Heart right ventricle (tissue), 16 donors: ENCODE measurements at regions not wholly inside any gene's neighbourhood (a gene's known extent, or its start where the extent isn't known, plus 50 kb on each side); places are given as distances from the start of the nearest gene placed in this dataset.

ENCODE experiments used
- ATAC-seq, 8 donors: fragments of 200-7000 bp; cut with Tn5 transposase; one replicate each; pipeline ENCODE4 v1.9.1; 2020; ENCODE audit warnings: mild to moderate bottlenecking in 8 of 8, moderate library complexity in 8 of 8, moderate number of reproducible peaks in 1 of 8
- DNase-seq, 2 donors: peaks; one replicate each; pipeline ENCODE4 v3.0.0-alpha.2; 2020
- H3K27ac ChIP-seq, 10 donors: fragments of 200-600 bp; sonication (generic) in 2 of 10; one replicate each; pipeline versions ENCODE4 v1.5.0 to v1.8.0; 2020 to 2022; ENCODE audit warnings: mild to moderate bottlenecking in 3 of 10
- H3K27me3 ChIP-seq, 7 donors: fragments of 200-600 bp; one replicate each; pipeline ENCODE4 v1.8.0; 2021 to 2022; ENCODE audit warnings: mild to moderate bottlenecking in 2 of 7
- H3K36me3 ChIP-seq, 9 donors: fragments of 200-600 bp; sonication (generic) in 1 of 9; one replicate each; pipeline versions ENCODE4 v1.5.0 to v1.8.0; 2020 to 2022; ENCODE audit warnings: mild to moderate bottlenecking in 2 of 9
- H3K4me1 ChIP-seq, 9 donors: fragments of 200-600 bp; sonication (generic) in 1 of 9; one replicate each; pipeline versions ENCODE4 v1.5.0 to v1.8.0; 2020 to 2022; ENCODE audit warnings: mild to moderate bottlenecking in 4 of 9
- H3K4me3 ChIP-seq, 10 donors: fragments of 200-600 bp; sonication (generic) in 2 of 10; one replicate each; pipeline versions ENCODE4 v1.5.0 to v1.8.0; 2020 to 2022; ENCODE audit warnings: mild to moderate bottlenecking in 7 of 10, moderate library complexity in 2 of 10
- H3K9me3 ChIP-seq, 11 donors: fragments of 200-600 bp in 10 of 11; sonication (generic) in 2 of 11; one replicate each; pipeline versions ENCODE4 v1.5.0 to v1.8.0; 2013 to 2022; ENCODE audit warnings: mild to moderate bottlenecking in 2 of 11, control low read depth in 1 of 11, moderate library complexity in 1 of 11
- CTCF ChIP-seq, 9 donors: fragments of 200-600 bp; sonication (generic) in 2 of 9; IDR thresholded peaks; one replicate each; pipeline versions ENCODE4 v1.5.0 to v1.8.0; 2021 to 2022; ENCODE audit warnings: antibody characterized with exemption in 9 of 9, mild to moderate bottlenecking in 5 of 9, moderate library complexity in 1 of 9
- WGBS, 2 donors: extraction: QIAGEN DNeasy Blood & Tissue Kit; methylation state at CpG; one replicate each; pipeline ENCODE4 v1.1.7; 2013; ENCODE audit warnings: inconsistent platforms in 1 of 2; 5-methylcytosine and 5-hydroxymethylcytosine counted together
- intact Hi-C, 10 donors: fragments of 100-400 bp; cut with DNase I; formaldehyde crosslinking; loops; one replicate each; pipeline versions ENCODE4 v1.11.1 to v1.14.2; 2022
- donor health status: Arrhythmogenic right ventricular cardiomyopathy.
- donor health status: ischemic (EF 13 %, LVEDD 7.1; RV severe dilation, severe dysfunction).
- donor health status: healthy with polysubstance abuse.
- donor health status: DM: no; HTN: yes; CAD: no.
- donor health status: DM: no; HTN: no; CAD: no.
- donor health status: ischemic (EF 25% LVEDD 6.9; RV normal size, moderate dysfunction).
- donor health status: ischemic (EF 25% LVEDD 5.7; RV mildly dilated, moderate dysfunction).
- donor health status: healthy.
- donor health status: DM: yes; HTN: yes; CAD: no.
- donor health status: Ischemic cardiomyopathy.
- donor health status: ischemic (EF 35%, LVEDD 5.7; RV mildly dilated, moderate dysfunction).
- donor health status: nonischemic (EF 11% LVEDD 7.7; RV severe dilation, severe dysfunction).
- donor health status: DM: yes; HTN: yes; CAD: no.
- donor health status: PGD.
- donor health status: ischemic (EF 29% LVEDD 5.4; RV normal size, mild dysfunction).
- donor health status: nonischemic (EF 23%, LVEDD 6.1; RV moderate dilation, normal function).

DNA sequence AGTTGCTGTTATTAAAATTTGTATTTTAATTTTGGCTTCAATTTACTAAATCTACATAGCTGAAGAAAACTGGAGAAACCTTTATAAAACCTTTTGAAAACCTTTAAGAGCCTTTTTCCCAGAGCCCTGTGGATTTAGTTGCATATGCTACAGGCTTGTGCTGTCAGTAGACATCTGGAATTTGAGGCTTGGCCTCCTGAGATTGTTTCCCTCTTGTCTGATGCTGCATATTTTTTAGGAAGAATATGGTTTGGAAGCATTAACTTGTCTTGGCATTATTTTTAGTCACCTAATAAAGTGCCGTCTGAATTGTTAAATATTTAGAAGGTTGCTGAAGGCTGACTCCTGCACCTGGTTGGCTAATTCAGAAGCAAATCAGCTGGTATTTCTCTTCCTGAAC, 369.4 kb downstream of the UTRN start:
- intact Hi-C loops, result no loop called here
- H3K36me3 ChIP-seq, result no peaks in the 10 kb centered on the region
- peaks cover 0 to 36% (median 8%) of the 10 kb centered on the region in 9 donors for H3K4me1 ChIP-seq
- H3K4me3 ChIP-seq, result no peak overlapping the region
- TF ChIP-seq CTCF (IDR thresholded peaks at IDR 0.05), result no peak
- H3K27me3 ChIP-seq, result no peaks in the 10 kb centered on the region
- DNase-seq, result no peak
- H3K9me3 ChIP-seq, result no peaks in the 10 kb centered on the region
- no peak for ATAC-seq
- WGBS, 2 donors, result 17 to 20% methylated on average over 1 of the region's 1 CpG
- no peak overlapping the region for H3K27ac ChIP-seq

- ATAC-seq, result no peak
- no peak overlapping the region for H3K4me3 ChIP-seq
- no peaks in the 10 kb centered on the region for H3K9me3 ChIP-seq
- no peaks in the 10 kb centered on the region for H3K36me3 ChIP-seq
- no peak for TF ChIP-seq CTCF (IDR thresholded peaks at IDR 0.05)
- peaks cover 0 to 44% (median 14%) of the 10 kb centered on the region in 9 donors for H3K4me1 ChIP-seq
- H3K27me3 ChIP-seq, result no peaks in the 10 kb centered on the region
- no peak for DNase-seq
- H3K27ac ChIP-seq, result no peak overlapping the region
- intact Hi-C loops, result no loop called here
- WGBS, 2 donors, result 89 to 90% methylated on average over 1 of the region's 1 CpG
Measured at GRCh38 chr6:144655376-144655775, 370.2 kb downstream of the UTRN start.

GRCh38 chr6:144657691-144658090, 372.6 kb downstream of the UTRN start:
- 87 to 90% methylated on average over 2 of the region's 2 CpGs for WGBS, 2 donors
- Histone ChIP-seq H3K4me3 (no peak overlapping the region), H3K27me3 (no peaks in the 10 kb centered on the region), H3K27ac (no peak overlapping the region), H3K36me3 (no peaks in the 10 kb centered on the region), H3K4me1 (peaks cover 0 to 53% (median 14%) of the 10 kb centered on the region in 9 donors), H3K9me3 (no peaks in the 10 kb centered on the region)
- ATAC-seq (no peak), DNase-seq (no peak)
- intact Hi-C loops, result no loop called here
- no peak for TF ChIP-seq CTCF (IDR thresholded peaks at IDR 0.05)

- Histone ChIP-seq H3K27me3 (no peaks in the 10 kb centered on the region), H3K36me3 (no peaks in the 10 kb centered on the region), H3K4me1 (peaks cover 0 to 55% (median 15%) of the 10 kb centered on the region in 9 donors), H3K4me3 (peak overlapping the region in 1 of 10 donors; percentile 25), H3K9me3 (no peaks in the 10 kb centered on the region), H3K27ac (peak overlapping the region in 2 of 10 donors; percentile 26 to 64)
- no peak for TF ChIP-seq CTCF (IDR thresholded peaks at IDR 0.05)
- 61 to 69% methylated on average over 14 of the region's 14 CpGs for WGBS, 2 donors
- intact Hi-C loops, result no loop called here
- DNase-seq (peak in 1 of 2 donors; percentile 42), ATAC-seq (peak in 6 of 8 donors; percentile 49 to 84 (median 68))
Measured at GRCh38 chr6:144659202-144660182, 374.4 kb downstream of the UTRN start.
